Endodermal cell (in vitro differentiated cells): ENCODE measurements at regions not wholly inside any gene's neighbourhood (a gene's known extent, or its start where the extent isn't known, plus 50 kb on each side); places are given as distances from the start of the nearest gene placed in this dataset.

ENCODE experiments used
- DNase-seq: peaks from one replicate; pipeline ENCODE4 v3.0.0-alpha.2; 2017
- H3K27ac ChIP-seq: 2 replicates; pipeline ENCODE4 v1.5.1; 2013; ENCODE audit warnings: mild to moderate bottlenecking, low read depth, low read length, moderate library complexity
- H3K27me3 ChIP-seq: 2 replicates; pipeline ENCODE4 v1.6.1; 2013; ENCODE audit warnings: mild to moderate bottlenecking, low read length, moderate library complexity; ENCODE audit not compliant: insufficient read depth, control insufficient read depth, poor library complexity, severe bottlenecking
- H3K36me3 ChIP-seq: 2 replicates; pipeline ENCODE4 v1.7.0; 2013; ENCODE audit warnings: mild to moderate bottlenecking, low read length, moderate library complexity; ENCODE audit not compliant: control insufficient read depth, insufficient read depth
- H3K4me1 ChIP-seq: one replicate; pipeline ENCODE4 v1.7.0; 2013; ENCODE audit warnings: low read length; ENCODE audit not compliant: control insufficient read depth, insufficient read depth
- H3K4me3 ChIP-seq: 2 replicates; pipeline ENCODE4 v1.5.1; 2013; ENCODE audit warnings: mild to moderate bottlenecking, low read length, moderate library complexity
- H3K9ac ChIP-seq: 2 replicates; pipeline ENCODE4 v1.6.1; 2013; ENCODE audit warnings: mild to moderate bottlenecking, low read length, moderate library complexity; ENCODE audit not compliant: poor library complexity, severe bottlenecking; ENCODE audit errors: extremely low read depth
- H3K9me3 ChIP-seq: 2 replicates; pipeline ENCODE4 v1.6.1; 2013; ENCODE audit warnings: mild to moderate bottlenecking, low read length, moderate library complexity; ENCODE audit not compliant: control insufficient read depth
- H3K27ac Mint-ChIP-seq: 2 replicates; pipeline ENCODE4 v1.8.0; 2020; ENCODE audit warnings: mixed read lengths
- H3K27me3 Mint-ChIP-seq: 2 replicates; pipeline ENCODE4 v1.8.0; 2021; ENCODE audit warnings: mild to moderate bottlenecking, mixed read lengths; ENCODE audit not compliant: insufficient read depth
- H3K36me3 Mint-ChIP-seq: 2 replicates; pipeline ENCODE4 v1.8.0; 2020; ENCODE audit warnings: low read depth, mixed read lengths
- H3K4me1 Mint-ChIP-seq: 2 replicates; pipeline ENCODE4 v1.8.0; 2020; ENCODE audit warnings: mixed read lengths
- H3K4me3 Mint-ChIP-seq: 2 replicates; pipeline ENCODE4 v1.8.0; 2020; ENCODE audit warnings: mild to moderate bottlenecking, moderate library complexity, mixed read lengths
- H3K9me3 Mint-ChIP-seq: 2 replicates; pipeline ENCODE4 v1.8.0; 2020; ENCODE audit warnings: mild to moderate bottlenecking, mixed read lengths
- WGBS, 2 experiments: methylation state at CpG; one replicate each; pipeline versions ENCODE4 v1.1.5 to v1.1.7; 2013; ENCODE audit warnings: missing lambda C conversion rate in 2 of 2, mixed read lengths in 1 of 2; ENCODE audit not compliant: insufficient coverage in 1 of 2, insufficient read length in 1 of 2; 5-methylcytosine and 5-hydroxymethylcytosine counted together
- TF ChIP-seq, protein P1 (sequence below): fragments of 200-600 bp; sonication (generic); conservative IDR thresholded peaks from 2 replicates; pipeline ENCODE4 v1.5.0; 2021; ENCODE audit warnings: antibody characterized with exemption, mild to moderate bottlenecking

DNA sequence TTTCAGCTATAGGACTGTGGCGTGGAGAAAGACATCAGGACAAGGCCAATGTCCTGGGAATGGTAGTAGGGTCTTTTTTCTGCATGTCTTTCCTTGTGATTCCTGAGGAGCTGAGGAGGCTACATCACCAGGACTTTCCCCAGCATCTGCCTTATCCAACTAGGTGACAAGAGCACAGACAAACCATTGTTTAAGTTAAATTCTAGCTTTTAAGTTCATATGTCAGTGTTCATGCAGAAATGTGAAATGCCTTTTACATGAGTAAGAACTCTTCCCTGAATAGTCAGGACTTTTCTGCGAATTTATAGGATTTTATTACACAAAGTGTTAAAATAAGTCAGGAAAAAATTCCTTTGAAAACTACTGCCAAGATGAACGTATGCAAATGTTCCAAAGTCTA lies 154.2 kb downstream of the PTGER3 start:
- H3K4me1 ChIP-seq: peaks cover 8% of the 10 kb centered on the region
- TF ChIP-seq, protein P1, sequence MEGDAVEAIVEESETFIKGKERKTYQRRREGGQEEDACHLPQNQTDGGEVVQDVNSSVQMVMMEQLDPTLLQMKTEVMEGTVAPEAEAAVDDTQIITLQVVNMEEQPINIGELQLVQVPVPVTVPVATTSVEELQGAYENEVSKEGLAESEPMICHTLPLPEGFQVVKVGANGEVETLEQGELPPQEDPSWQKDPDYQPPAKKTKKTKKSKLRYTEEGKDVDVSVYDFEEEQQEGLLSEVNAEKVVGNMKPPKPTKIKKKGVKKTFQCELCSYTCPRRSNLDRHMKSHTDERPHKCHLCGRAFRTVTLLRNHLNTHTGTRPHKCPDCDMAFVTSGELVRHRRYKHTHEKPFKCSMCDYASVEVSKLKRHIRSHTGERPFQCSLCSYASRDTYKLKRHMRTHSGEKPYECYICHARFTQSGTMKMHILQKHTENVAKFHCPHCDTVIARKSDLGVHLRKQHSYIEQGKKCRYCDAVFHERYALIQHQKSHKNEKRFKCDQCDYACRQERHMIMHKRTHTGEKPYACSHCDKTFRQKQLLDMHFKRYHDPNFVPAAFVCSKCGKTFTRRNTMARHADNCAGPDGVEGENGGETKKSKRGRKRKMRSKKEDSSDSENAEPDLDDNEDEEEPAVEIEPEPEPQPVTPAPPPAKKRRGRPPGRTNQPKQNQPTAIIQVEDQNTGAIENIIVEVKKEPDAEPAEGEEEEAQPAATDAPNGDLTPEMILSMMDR: no peak
- no peaks in the 10 kb centered on the region for H3K9me3 Mint-ChIP-seq
- H3K36me3 Mint-ChIP-seq: no peaks in the 10 kb centered on the region
- peaks cover 7% of the 10 kb centered on the region for H3K27me3 Mint-ChIP-seq
- H3K27me3 ChIP-seq: peaks cover 35% of the 10 kb centered on the region
- DNase-seq: no peak
- no peak overlapping the region for H3K27ac Mint-ChIP-seq
- peaks cover 47% of the 10 kb centered on the region for H3K4me1 Mint-ChIP-seq
- no peak overlapping the region for H3K4me3 ChIP-seq
- no peak overlapping the region for H3K4me3 Mint-ChIP-seq
- H3K27ac ChIP-seq: no peak overlapping the region
- H3K9me3 ChIP-seq: no peaks in the 10 kb centered on the region
- no peak overlapping the region for H3K9ac ChIP-seq
- 92 to 94% methylated on average over 2 to 3 of the region's 3 CpGs for WGBS, 2 experiments
- no peaks in the 10 kb centered on the region for H3K36me3 ChIP-seq

DNA sequence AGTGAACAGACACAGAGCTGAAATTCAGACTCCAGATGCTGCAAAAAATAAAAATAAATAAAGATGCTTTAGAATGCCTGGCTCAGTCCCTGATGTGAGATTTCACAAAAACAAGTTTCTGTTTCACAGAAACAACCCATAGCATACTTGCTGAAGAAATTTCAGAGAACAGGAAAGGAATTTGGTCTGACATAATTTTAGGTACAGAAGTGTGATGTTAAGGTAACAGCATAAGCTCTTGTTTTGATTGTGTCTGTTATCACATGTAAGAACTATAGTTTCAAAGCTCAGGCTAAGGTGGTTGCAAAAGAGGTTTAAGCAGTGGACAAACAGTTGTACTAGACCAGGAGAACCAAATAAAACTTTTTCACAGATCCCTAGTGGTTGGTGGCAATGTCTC lies 152.1 kb downstream of the PTGER3 start:
- peaks cover 27% of the 10 kb centered on the region for H3K27me3 ChIP-seq
- no peak for DNase-seq
- no peaks in the 10 kb centered on the region for H3K36me3 ChIP-seq
- H3K36me3 Mint-ChIP-seq: no peaks in the 10 kb centered on the region
- peaks cover 52% of the 10 kb centered on the region for H3K4me1 Mint-ChIP-seq
- H3K27me3 Mint-ChIP-seq: peaks cover 2% of the 10 kb centered on the region
- H3K4me3 Mint-ChIP-seq: no peak overlapping the region
- no peaks in the 10 kb centered on the region for H3K9me3 Mint-ChIP-seq
- no peak overlapping the region for H3K27ac Mint-ChIP-seq
- H3K9me3 ChIP-seq: no peaks in the 10 kb centered on the region
- H3K9ac ChIP-seq: no peak overlapping the region
- TF ChIP-seq, protein P1: no peak
- H3K27ac ChIP-seq: no peak overlapping the region
- peaks cover 13% of the 10 kb centered on the region for H3K4me1 ChIP-seq
- no peak overlapping the region for H3K4me3 ChIP-seq

DNA sequence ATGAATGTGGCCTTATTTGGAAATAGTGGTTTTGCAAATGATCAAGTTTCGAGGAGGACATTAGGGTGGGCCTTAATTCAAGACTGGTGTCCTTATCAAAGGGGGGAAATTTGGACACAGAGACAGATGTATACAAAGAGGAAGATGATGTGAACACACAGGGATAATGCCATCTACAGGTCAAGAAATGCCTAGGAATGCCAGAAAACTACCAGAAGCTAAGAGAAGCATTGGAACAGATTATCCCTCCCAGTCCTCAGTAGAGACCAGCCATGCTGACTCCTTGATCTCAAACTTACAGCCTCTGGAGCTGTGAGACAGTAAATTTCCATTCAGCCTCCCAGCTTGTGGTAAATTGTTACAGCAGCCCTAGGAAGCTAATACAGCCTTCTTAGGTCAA lies 151.4 kb downstream of the PTGER3 start:
- Histone ChIP-seq H3K9me3 (no peaks in the 10 kb centered on the region), H3K9ac (no peak overlapping the region), H3K36me3 (no peaks in the 10 kb centered on the region), H3K4me1 (peaks cover 13% of the 10 kb centered on the region), H3K4me3 (no peak overlapping the region), H3K27ac (no peak overlapping the region), H3K27me3 (peaks cover 22% of the 10 kb centered on the region)
- TF ChIP-seq, protein P1: peak; percentile 52
- Mint-ChIP-seq H3K4me1 (peaks cover 50% of the 10 kb centered on the region), H3K36me3 (no peaks in the 10 kb centered on the region), H3K4me3 (no peak overlapping the region), H3K9me3 (no peaks in the 10 kb centered on the region), H3K27me3 (peaks cover 2% of the 10 kb centered on the region), H3K27ac (no peak overlapping the region)
- 60 to 90% methylated on average over 1 of the region's 1 CpG for WGBS, 2 experiments
- DNase-seq: peak; percentile 48
